B cell (primary cell): ENCODE measurements at regions not wholly inside any gene's neighbourhood (a gene's known extent, or its start where the extent isn't known, plus 50 kb on each side); places are given as distances from the start of the nearest gene placed in this dataset.

Experiments used
- EZH2 ChIP-seq: IDR thresholded peaks from 2 replicates; pipeline ENCODE4 v1.6.1; 2012; ENCODE audit warnings: borderline replicate concordance, low read depth, mild to moderate bottlenecking, moderate library complexity, low read length; ENCODE audit not compliant: insufficient read depth, poor library complexity, severe bottlenecking
- TF ChIP-seq, protein P1 (sequence below): fragments of 200-600 bp; IDR thresholded peaks from one replicate; pipeline ENCODE4 v1.8.0; 2022; ENCODE audit warnings: antibody characterized with exemption, mild to moderate bottlenecking

DNA sequence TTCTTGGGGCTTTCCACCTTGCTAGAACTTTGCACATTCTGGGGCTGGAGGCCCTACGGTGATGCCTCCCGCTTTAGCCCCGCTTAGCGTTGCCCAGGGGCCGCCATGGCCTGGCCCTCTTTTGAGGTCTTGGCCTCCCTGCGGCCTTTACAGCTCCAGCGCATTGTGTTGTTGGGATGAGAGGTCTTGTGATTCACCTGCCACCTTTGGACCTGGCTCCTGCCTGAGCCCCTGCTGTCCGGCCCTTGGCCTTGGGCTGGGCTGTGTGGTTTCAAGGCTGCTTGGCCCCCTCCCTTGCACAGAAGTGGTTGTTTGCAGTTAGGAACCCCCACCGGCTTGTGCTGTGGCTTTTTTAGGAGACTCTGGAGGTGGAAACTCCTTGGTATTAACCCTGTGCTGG lies 61.0 kb upstream of the CDH4 start:
- TF ChIP-seq, protein P1, sequence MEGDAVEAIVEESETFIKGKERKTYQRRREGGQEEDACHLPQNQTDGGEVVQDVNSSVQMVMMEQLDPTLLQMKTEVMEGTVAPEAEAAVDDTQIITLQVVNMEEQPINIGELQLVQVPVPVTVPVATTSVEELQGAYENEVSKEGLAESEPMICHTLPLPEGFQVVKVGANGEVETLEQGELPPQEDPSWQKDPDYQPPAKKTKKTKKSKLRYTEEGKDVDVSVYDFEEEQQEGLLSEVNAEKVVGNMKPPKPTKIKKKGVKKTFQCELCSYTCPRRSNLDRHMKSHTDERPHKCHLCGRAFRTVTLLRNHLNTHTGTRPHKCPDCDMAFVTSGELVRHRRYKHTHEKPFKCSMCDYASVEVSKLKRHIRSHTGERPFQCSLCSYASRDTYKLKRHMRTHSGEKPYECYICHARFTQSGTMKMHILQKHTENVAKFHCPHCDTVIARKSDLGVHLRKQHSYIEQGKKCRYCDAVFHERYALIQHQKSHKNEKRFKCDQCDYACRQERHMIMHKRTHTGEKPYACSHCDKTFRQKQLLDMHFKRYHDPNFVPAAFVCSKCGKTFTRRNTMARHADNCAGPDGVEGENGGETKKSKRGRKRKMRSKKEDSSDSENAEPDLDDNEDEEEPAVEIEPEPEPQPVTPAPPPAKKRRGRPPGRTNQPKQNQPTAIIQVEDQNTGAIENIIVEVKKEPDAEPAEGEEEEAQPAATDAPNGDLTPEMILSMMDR: no peak
- TF ChIP-seq EZH2: no peak
